ENCODE measurements at regions not wholly inside any gene's neighbourhood (a gene's known extent, or its start where the extent isn't known, plus 50 kb on each side); places are given as distances from the start of the nearest gene placed in this dataset.

- TF ChIP-seq, protein P1, sequence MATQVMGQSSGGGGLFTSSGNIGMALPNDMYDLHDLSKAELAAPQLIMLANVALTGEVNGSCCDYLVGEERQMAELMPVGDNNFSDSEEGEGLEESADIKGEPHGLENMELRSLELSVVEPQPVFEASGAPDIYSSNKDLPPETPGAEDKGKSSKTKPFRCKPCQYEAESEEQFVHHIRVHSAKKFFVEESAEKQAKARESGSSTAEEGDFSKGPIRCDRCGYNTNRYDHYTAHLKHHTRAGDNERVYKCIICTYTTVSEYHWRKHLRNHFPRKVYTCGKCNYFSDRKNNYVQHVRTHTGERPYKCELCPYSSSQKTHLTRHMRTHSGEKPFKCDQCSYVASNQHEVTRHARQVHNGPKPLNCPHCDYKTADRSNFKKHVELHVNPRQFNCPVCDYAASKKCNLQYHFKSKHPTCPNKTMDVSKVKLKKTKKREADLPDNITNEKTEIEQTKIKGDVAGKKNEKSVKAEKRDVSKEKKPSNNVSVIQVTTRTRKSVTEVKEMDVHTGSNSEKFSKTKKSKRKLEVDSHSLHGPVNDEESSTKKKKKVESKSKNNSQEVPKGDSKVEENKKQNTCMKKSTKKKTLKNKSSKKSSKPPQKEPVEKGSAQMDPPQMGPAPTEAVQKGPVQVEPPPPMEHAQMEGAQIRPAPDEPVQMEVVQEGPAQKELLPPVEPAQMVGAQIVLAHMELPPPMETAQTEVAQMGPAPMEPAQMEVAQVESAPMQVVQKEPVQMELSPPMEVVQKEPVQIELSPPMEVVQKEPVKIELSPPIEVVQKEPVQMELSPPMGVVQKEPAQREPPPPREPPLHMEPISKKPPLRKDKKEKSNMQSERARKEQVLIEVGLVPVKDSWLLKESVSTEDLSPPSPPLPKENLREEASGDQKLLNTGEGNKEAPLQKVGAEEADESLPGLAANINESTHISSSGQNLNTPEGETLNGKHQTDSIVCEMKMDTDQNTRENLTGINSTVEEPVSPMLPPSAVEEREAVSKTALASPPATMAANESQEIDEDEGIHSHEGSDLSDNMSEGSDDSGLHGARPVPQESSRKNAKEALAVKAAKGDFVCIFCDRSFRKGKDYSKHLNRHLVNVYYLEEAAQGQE (IDR thresholded peaks at IDR 0.05; ENCODE audit: insufficient read depth in 1 of 2, low read depth in 2 of 2, low read length in 2 of 2) = no peak
- TF ChIP-seq SIN3A (IDR thresholded peaks at IDR 0.05; ENCODE audit: borderline replicate concordance, insufficient read depth, low read length) = no peak
- no peak for TF ChIP-seq TAF1 (IDR thresholded peaks at IDR 0.05; ENCODE audit: borderline replicate concordance, insufficient read depth, low read length)
- TF ChIP-seq POLR2AphosphoS5 (IDR thresholded peaks at IDR 0.05; ENCODE audit: low read depth, low read length) = no peak
- TF ChIP-seq FOXP2 (optimal IDR thresholded peaks at IDR 0.05; ENCODE audit: borderline replicate concordance, extremely low read depth, extremely low read length, insufficient read depth) = no peak
Measured at GRCh38 chr11:32187111-32187510, 96.2 kb downstream of the RCN1 start.

Measured in PFSK-1 (cell line).